GM06990 (cell line): ENCODE measurements at regions not wholly inside any gene's neighbourhood (a gene's known extent, or its start where the extent isn't known, plus 50 kb on each side); places are given as distances from the start of the nearest gene placed in this dataset.

Experiments
- DNase-seq: peaks from one replicate; pipeline ENCODE4 v3.0.0-alpha.2; 2011; ENCODE audit not compliant: insufficient read length; ENCODE audit errors: extremely low read depth
- H3K27me3 ChIP-seq: replicated peaks from 2 replicates; pipeline ENCODE4 v1.6.0; 2011; ENCODE audit warnings: low read length; ENCODE audit not compliant: control insufficient read depth, insufficient read depth
- H3K36me3 ChIP-seq: 2 replicates; pipeline ENCODE4 v1.5.1; 2011; ENCODE audit warnings: low read length; ENCODE audit not compliant: control insufficient read depth, insufficient read depth
- H3K4me3 ChIP-seq: replicated peaks from 2 replicates; pipeline ENCODE4 v1.5.1; 2011; ENCODE audit warnings: low read depth, mild to moderate bottlenecking, control low read depth, low read length
- TF ChIP-seq, protein P1 (sequence below): IDR thresholded peaks from 2 replicates; pipeline ENCODE4 v1.5.1; 2011; ENCODE audit warnings: low read length, control low read depth, mild to moderate bottlenecking, inconsistent platforms; ENCODE audit not compliant: insufficient read depth, poor library complexity, severe bottlenecking

DNA sequence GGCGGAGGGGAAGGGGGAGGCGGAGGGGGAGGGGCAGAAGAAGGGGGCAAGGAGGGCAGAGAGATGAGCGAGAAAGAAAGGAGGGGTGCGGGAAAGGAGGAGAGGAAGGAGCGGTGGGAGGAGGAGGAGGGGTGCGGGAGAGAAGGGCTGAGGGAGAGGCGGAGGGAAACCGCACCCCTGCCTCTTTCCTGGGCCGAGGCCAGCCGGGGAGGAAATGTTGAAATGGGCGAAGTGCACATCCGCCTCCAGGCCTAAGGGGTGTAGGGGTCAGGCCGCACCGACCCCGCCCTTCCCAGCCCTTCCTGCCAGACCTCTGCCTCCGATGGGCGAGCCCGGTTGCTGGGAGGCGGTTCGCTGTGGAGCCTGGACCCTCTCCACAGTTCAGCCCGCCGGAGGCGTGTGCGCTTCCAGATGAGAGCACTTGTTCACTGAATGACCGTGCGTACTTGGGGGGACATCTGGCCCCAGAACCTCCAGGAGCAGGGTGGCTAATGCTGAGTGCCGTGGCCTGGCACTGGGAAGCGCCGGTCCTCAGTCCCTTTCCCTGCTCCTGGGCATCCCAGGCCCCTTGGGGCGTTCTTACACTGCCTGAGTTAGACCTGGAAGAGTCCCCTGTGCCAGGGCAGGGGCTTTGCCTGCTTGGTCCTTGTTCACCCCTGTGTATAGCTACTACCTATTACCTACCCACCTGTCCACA is 110.3 kb upstream of the KLF13 start:
- Histone ChIP-seq H3K36me3 (no peaks in the 10 kb centered on the region), H3K27me3 (no peaks in the 10 kb centered on the region), H3K4me3 (peak overlapping the region; percentile 65)
- TF ChIP-seq, protein P1, sequence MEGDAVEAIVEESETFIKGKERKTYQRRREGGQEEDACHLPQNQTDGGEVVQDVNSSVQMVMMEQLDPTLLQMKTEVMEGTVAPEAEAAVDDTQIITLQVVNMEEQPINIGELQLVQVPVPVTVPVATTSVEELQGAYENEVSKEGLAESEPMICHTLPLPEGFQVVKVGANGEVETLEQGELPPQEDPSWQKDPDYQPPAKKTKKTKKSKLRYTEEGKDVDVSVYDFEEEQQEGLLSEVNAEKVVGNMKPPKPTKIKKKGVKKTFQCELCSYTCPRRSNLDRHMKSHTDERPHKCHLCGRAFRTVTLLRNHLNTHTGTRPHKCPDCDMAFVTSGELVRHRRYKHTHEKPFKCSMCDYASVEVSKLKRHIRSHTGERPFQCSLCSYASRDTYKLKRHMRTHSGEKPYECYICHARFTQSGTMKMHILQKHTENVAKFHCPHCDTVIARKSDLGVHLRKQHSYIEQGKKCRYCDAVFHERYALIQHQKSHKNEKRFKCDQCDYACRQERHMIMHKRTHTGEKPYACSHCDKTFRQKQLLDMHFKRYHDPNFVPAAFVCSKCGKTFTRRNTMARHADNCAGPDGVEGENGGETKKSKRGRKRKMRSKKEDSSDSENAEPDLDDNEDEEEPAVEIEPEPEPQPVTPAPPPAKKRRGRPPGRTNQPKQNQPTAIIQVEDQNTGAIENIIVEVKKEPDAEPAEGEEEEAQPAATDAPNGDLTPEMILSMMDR: no peak
- DNase-seq: peak; percentile 86

DNA sequence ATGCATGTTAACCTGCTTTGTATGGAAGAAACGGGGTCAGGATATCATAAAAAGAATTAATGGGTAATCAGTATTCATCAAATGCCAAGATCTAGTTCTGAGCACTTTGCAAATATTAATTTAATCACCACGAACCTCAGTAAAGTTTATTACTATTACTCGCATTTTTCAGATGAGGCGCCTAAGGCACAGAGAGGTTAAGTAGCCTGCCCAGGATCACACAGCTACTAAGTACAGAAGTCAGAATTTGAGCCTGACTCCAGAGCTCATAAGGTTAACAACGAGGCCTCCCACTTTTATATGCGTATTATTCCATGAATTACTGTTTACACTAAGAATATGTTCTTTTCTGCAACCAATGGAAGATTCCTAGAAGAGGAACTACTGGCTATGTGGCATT is 109.6 kb upstream of the KLF13 start:
- TF ChIP-seq, protein P1: no peak
- no peaks in the 10 kb centered on the region for H3K27me3 ChIP-seq
- no peak for DNase-seq
- peaks cover 3% of the 10 kb centered on the region for H3K36me3 ChIP-seq
- H3K4me3 ChIP-seq: peak overlapping the region; percentile 65

DNA sequence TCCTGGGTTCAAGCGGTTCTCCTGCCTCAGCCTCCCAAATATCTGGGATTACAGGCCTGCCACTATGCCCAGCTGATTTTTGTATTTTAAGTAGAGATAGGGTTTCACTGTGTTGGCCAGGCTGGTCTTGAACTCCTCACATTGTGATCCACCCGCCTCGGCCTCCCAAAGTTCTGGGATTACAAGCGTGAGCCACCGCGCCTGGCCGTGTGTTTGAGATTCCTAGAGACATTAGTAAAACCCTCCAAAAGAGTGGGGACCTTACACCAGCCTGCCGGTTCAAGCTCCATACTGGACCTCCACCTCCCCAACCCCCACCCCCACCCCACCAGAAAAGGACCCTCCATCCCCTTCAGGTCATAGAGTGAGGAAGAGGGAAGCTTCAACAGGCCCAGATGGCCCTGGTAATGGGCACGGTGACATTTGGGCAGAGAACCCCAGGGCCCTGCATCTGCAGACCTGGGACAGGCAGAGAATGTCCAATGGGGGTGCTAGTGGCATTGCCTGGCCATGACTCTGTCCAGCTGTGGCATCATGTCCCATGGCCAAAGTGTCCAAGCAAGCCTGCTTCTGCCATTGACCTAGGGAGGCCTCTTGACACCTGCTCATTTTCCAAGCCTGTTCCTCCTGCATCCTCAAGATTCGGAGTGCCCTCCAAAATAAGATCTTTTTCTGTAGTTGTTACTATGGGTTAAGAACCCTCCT is 108.9 kb upstream of the KLF13 start:
- Histone ChIP-seq H3K27me3 (no peaks in the 10 kb centered on the region), H3K36me3 (peaks cover 5% of the 10 kb centered on the region), H3K4me3 (no peak overlapping the region)
- TF ChIP-seq, protein P1: no peak
- DNase-seq: no peak

DNA sequence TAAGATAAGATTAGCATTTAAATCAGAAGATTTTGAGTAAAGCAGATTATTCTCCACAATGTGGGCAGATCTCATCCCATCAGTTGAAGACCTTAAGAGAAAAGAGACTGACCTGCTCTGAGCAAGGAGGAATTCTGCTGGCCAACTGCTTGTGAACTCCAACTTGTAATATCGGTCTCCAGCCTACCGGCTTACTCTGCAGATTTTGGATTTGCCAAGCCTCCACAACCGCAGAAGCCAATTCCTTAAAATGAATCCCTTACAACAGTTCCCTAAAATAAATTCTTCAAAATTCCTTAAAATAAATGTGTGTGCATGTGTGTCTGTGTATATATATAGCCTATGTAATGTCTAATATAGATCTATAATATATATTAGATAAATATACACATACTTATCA is 107.4 kb upstream of the KLF13 start:
- Histone ChIP-seq H3K4me3 (no peak overlapping the region), H3K36me3 (peaks cover 13% of the 10 kb centered on the region), H3K27me3 (no peaks in the 10 kb centered on the region)
- TF ChIP-seq, protein P1: no peak
- DNase-seq: no peak

DNA sequence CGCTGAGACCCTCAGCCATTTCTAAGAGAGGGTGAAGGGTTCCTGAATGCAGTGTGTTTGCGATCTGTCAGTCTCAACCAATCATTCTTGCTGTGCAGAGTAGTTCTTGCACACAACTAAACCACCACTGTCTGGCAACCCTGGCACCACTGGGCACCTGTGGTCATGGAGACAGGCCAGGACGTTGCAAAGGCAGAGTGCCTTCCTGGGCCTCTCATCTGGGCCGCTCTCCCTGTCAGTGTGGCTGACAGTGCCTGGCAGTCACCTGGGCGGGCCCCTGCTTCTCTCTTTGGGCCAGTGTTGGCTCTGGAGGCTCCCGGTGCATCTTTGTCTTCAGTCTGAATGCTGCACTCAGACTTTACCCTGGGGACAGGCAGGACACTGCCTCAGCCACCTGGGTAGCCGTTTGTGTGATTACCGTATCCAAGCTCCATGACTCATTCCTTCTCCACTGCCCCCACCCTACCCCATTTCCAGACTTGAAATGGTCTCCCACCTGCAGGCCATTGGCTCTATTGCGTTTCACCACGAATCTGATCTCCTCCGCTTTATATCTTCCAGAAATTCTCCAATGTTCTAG is 104.6 kb upstream of the KLF13 start:
- Histone ChIP-seq H3K36me3 (peaks cover 20% of the 10 kb centered on the region), H3K27me3 (no peaks in the 10 kb centered on the region), H3K4me3 (no peak overlapping the region)
- TF ChIP-seq, protein P1: no peak
- DNase-seq: no peak
